HG02885 (cell line): ENCODE measurements at regions not wholly inside any gene's neighbourhood (a gene's known extent, or its start where the extent isn't known, plus 50 kb on each side); places are given as distances from the start of the nearest gene placed in this dataset.
"Not testable (repeated sequence)": the region's sequence is repeated elsewhere in the genome, so short reads cannot be mapped to it uniquely, and the experiment has no call there.

Experiments
- ATAC-seq: cut with Tn5 transposase; IDR thresholded peaks from one replicate; pipeline ENCODE4 v1.9.1; 2021; ENCODE audit warnings: mild to moderate bottlenecking; ENCODE audit not compliant: unreplicated experiment, poor library complexity

DNA sequence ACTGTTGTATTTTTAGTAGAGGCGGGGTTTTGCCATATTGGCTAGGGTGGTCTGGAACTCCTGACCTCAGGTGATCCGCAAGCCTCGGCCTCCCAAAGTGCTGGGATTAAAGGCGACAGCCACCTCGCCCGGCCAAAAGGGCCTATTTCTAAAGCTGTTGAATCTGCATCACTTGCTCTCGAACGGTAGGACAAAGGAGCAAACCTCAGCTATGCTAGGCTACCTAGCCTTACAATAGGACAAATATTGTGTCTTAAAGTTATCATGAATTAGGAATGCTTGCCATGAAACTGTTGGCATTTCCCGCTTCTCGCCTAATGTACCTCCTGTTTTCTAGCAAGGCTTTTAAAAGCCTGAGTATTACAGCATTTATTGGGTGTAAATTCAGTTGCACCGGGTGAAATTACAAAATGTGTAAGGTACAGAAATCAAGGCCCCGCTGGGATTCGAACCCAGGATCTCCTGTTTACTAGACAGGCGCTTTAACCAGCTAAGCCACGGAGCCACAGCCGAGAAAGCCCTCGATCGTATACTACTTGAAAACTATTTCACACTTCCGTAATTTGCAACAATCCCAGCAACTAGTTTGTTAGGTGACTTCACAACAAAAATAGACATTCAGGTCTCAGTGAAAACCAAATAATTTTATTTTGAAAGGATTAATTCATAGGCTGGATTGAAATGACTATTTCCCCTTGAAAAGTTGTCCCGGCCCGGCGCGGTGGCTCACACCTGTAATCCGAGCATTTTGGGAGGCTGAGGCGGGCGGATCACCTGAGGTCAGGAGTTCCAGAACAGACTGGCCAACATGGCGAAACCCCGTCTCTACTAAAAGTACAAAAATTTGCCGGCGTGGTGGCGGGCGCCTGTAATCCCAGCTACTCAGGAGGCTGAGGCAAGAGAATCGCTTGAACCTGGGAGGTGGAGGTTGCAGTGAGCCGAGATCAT, 211.6 kb upstream of the ZNF184 start:
- no peak for ATAC-seq

- no peak for ATAC-seq
These were observed 207.2 kb upstream of the ZNF184 start for GRCh38 chr6:27679964-27680694.

DNA sequence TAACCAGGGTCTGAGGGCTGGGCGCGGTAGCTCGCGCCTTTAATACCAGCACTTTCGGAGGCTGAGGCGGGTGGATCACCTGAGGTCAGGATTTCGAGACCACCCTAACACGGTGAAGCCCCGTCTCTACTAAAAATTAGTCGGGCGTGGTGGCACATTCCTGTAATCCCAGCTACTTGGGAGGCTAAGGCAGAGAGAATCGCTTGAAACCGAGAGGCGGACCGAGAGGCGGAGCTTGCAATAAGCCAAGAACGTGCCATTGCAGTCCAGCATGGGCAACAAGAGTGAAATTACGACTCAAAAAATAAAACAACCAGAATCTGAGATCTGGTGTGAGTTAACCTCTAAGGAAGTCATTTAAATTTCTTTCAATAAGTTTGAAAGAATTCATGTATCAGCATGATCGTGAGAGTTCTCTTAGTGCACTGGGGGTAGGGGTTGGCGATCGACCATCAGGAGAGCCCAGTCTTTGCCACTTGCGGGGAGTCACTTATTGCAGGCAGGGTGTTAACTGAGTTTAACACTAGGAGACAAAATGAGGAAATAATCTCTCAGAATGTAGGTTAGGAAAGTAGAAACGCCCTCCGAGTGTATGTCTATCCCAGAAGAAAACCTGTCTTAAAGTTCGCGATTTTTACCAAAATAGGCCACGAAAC, 206.5 kb upstream of the ZNF184 start:
- ATAC-seq: no peak

GRCh38 chr6:27678469-27678868, 205.6 kb upstream of the ZNF184 start:
- no peak for ATAC-seq

DNA sequence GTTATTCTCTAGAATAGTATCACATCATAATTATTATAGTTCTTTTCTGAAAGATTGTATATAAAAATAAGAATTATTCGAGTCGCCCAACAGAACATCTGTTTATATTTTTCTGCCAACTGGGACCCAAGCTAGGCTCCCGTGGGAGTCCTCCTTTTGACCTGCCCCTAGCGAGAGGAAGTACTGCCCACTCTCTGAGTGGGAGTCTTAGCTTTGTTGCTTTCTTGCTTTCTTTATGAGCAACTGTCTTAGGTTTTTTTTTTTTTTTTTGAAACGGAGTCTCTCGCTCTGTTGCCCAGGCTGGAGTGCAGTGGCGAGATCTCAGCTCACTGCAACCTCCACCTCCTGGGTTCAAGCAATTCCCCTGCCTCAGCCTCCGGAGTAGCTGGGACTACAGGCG, 202.0 kb upstream of the ZNF184 start:
- no peak for ATAC-seq

GRCh38 chr6:27672113-27672799, 199.4 kb upstream of the ZNF184 start:
- peak; percentile 64 for ATAC-seq

GRCh38 chr6:27669624-27670301, 196.9 kb upstream of the ZNF184 start:
- no peak for ATAC-seq

DNA sequence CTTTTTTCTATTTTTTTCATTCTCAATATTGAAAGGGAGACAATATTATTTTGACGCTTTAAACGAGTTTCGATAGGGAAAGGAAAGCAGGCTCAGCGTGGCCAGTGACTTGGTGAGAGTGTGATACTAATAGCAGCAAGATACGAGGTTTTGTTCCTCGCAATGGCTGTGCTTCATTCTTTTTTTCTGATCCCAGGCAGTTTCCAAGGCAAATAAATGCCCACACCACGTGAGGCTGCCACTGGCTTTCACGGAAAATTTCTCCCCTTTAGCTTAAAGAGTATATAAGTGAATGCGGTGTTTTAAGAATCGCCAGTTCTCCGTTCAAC, 196.4 kb upstream of the ZNF184 start:
- ATAC-seq: no peak

DNA sequence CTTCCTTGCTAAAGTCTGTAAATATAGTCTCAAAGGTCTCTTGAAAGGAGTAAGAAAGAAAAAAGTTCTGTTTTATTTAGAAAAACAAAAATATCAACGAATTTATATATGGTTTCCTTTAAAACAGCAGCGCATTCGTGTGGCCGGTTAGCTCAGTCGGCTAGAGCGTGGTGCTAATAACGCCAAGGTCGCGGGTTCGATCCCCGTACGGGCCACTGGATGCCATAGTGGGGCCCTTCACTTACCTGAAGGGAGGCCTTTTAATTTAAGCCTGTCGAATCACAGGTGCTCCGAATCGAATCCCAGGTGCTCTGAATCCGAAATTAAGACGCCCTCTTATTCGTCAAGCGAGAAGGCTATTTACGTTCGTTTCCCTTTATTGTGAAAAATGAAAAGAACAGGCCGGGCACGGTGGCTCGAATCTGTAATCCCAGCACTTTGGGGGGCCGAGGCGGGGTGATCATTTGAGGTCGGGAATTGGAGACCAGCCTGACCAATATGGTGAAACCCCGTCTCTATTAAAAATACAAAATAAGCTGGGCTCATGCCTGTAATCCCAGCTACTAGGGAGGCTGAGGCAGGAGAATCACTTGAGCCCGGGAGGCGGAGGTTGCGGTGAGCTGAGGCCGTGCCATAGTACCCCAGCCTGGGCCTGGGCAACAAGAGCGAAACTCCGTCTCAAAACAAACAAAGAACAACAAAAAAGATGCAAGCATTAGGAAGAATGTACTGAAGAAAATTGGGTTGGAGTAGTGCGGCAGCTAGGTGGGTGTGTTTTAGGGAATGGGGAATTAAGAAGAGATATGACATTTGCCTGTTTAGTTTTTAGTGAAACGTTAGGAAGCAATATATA, 195.8 kb upstream of the ZNF184 start:
- ATAC-seq: no peak

DNA sequence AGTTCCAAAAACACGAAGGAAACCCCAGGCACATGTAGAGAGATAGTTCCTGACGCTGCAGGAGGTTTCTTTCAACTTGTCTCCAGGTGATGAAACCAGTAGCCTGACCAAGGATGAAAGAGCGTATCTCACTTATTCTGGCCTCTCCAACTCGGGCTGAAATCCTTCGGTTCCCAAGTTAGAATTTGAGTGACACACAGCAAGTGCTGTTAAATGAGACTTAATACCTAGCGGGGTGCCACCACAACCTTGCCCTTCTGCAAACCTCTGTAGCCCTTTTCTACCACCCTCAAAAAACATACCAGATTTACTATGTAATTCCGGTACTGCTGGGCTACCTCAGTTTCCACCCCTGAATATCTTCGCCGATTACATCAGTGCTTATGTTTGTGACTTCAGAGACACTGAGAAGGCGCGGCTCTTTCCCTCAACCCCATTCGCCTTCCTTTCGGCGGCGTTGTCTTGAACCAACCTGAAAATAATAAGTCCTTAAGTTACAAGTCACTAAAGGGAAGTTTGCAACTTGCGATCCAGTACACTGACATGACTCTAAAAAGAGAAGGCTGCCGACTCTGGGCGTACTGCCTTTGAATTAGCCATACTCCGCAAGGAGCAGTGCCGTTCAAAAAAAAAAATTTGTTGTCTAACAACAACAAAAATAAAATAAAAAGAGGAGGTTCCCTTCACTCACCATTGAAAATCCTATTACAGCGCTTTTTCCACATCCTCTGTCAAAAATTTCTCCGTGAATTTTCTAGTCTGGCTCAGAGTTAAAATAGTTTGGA, 194.9 kb upstream of the ZNF184 start:
- no peak for ATAC-seq

DNA sequence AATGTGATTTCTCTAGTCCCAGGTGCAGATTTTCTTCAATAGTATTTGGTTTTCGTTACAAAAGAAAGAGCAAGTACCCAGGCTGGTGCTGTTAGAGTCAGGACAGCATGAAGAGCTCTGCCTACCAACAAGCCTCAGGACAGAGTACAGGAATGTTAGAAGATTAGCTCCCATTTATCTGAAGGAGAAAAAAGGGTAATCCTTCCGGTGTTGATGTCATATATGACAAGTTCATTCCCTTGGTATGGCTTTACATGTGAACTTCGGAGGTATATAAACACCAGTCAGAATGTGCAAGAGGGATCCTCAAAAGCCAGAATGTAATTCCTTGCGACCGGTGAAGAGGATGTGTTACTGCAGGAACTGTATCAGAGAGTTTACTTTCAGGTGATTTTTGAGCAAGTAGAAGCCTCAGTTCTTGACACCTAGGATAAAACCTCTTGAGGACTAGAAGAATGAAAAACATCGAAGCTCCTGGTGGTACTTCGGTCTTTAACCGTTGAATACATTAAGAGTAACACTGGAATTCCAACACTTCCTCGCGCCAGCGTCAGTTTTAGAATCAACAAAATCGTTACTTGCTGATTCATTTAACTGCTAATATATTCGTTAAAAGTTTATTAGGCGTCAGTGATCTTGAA, 194.2 kb upstream of the ZNF184 start:
- no peak for ATAC-seq

GRCh38 chr6:27662769-27663168, 189.9 kb upstream of the ZNF184 start:
- no peak for ATAC-seq

DNA sequence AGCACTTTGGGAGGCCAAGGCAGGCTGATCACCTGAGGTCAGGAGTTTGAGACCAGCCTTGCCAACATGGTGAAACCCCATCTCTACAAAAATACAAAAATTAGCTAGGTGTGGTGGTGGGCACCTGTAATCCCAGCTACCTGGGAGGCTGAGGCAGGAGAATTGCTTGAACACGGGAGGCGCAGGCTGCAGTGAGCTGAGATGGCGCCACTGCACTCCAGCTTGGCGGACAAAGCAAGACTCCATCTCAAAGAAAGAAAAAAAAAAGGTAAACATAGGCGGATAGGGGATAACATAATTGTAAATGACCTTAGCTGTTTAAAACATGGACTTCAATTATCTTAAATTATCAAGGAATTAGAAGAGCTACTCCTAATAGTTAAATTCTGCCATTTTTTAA, 189.3 kb upstream of the ZNF184 start:
- ATAC-seq: not testable (repeated sequence)

DNA sequence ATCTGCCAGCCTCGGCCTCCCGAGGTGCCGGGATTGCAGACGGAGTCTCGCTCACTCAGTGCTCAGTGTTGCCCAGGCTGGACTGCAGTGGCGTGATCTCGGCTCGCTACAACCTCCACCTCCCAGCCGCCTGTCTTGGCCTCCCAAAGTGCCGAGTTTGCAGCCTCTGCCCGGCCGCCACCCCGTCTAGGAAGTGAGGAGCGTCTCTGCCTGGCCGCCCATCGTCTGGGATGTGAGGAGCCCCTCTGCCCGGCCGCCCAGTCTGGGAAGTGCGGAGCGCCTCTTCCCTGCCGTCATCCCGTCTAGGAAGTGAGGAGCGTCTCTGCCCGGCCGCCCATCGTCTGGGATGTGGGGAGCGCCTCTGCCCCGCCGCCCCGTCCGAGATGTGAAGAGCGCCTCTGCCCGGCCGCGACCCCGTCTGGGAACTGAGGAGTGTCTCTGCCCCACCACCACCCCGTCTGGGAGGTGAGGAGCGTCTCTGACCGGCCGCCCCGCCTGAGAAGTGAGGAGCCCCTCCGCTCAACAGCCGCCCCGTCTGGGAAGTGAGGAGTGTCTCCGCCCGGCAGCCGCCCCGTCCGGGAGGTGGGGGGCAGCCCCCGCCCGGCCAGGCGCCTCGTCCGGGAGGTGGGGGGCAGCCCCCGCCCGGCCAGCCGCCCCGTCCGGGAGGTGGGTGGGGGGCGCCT, 180.4 kb upstream of the ZNF184 start:
- ATAC-seq: not testable (repeated sequence)

- ATAC-seq: no peak
These were observed 178.4 kb upstream of the ZNF184 start for GRCh38 chr6:27651371-27651732.

DNA sequence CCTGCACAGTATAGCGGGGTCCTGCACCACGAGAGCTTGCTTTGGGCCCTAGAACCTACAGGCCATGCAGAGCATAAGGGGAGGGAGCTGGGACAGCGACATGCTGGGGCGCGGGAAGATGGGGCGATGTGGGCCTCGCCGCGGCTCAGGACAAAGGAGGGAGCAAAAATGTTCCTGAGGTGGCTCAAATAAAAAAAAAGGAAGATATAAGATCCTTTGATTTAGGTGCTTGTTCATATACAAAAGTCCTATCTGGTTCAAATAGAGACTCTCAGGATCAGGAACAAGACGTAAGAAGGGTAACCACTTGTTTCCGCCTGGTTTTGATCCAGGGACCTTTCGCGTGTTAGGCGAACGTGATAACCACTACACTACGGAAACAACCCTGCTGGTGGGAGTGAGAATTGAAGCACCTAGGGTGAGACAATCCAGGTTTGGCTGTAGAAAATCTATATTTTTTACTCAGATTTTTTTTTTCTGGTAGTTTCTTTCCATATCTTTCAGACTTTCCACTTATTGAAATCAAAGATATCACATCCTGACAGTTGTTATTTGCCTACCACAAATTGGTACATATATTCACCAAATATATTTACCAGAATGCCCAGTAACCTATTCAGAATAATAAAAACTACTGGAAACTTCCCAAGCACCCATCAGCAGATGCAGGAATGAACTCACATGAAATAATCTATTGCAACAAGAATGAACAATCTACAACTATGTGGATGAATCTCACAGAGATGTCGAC, 177.9 kb upstream of the ZNF184 start:
- ATAC-seq: no peak

DNA sequence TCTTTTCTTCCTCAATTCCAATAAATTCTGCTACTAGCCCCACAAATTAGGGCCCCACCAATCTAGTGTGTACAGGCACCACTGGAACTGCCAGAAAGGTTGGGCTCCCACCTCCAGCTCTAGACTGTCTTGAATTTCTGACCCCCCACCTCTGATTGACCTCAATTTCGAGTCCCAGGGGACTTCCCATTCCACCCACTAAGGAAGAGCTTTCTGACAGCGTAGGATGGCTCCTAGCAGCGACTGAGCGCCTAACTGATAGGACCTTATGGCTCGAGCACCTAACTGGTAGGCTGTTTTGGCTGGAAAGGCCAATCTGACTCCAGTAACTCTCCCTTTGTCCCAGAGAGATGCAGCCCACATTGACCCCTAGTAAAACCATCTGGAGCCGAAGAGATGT, 171.6 kb upstream of the ZNF184 start:
- ATAC-seq: no peak
